Natural killer cell (primary cell): ENCODE measurements at regions not wholly inside any gene's neighbourhood (a gene's known extent, or its start where the extent isn't known, plus 50 kb on each side); places are given as distances from the start of the nearest gene placed in this dataset.

ENCODE experiments used
- ATAC-seq, 3 donors: fragments of 150-1000 bp in 2 of 3; fragments of 200-7000 bp in 1 of 3; cut with Tn5 transposase; 1 replicate in 1 of 3; 2 replicates in 2 of 3; pipeline ENCODE4 v1.10.0; 2021; ENCODE audit warnings: mild to moderate bottlenecking in 2 of 3, moderate library complexity in 2 of 3
- DNase-seq, 2 donors: peaks; one replicate each; pipeline versions ENCODE4 v3.0.0 to v3.0.0-alpha.2; 2013 to 2021; ENCODE audit warnings: mixed read lengths in 1 of 2
- H3K27ac ChIP-seq: one replicate; pipeline ENCODE4 v1.5.1; 2013; ENCODE audit warnings: mild to moderate bottlenecking, low read length
- H3K27me3 ChIP-seq: one replicate; pipeline ENCODE4 v1.6.1; 2013; ENCODE audit warnings: low read length; ENCODE audit not compliant: control insufficient read depth, insufficient read depth
- H3K36me3 ChIP-seq: one replicate; pipeline ENCODE4 v1.6.1; 2013; ENCODE audit warnings: low read length; ENCODE audit not compliant: control insufficient read depth, insufficient read depth
- H3K4me1 ChIP-seq: one replicate; pipeline ENCODE4 v1.6.1; 2013; ENCODE audit warnings: low read length; ENCODE audit not compliant: control insufficient read depth, insufficient read depth
- H3K4me3 ChIP-seq: one replicate; pipeline ENCODE4 v1.5.1; 2013; ENCODE audit warnings: low read length
- H3K9me3 ChIP-seq: one replicate; pipeline ENCODE4 v1.6.1; 2013; ENCODE audit warnings: low read length; ENCODE audit not compliant: control insufficient read depth, insufficient read depth
- H3K27ac Mint-ChIP-seq, 2 donors: one replicate each; pipeline ENCODE4 v1.8.0; 2022; ENCODE audit warnings: mild to moderate bottlenecking in 2 of 2, mixed read lengths in 2 of 2, moderate library complexity in 1 of 2
- H3K27me3 Mint-ChIP-seq, 2 donors: one replicate each; pipeline ENCODE4 v1.8.0; 2022; ENCODE audit warnings: low read depth in 2 of 2, mixed read lengths in 2 of 2
- H3K36me3 Mint-ChIP-seq: one replicate; pipeline ENCODE4 v1.8.0; 2022; ENCODE audit warnings: mixed read lengths
- H3K4me1 Mint-ChIP-seq, 2 donors: one replicate each; pipeline ENCODE4 v1.8.0; 2022; ENCODE audit warnings: mixed read lengths in 2 of 2
- H3K4me3 Mint-ChIP-seq: one replicate; pipeline ENCODE4 v1.8.0; 2022; ENCODE audit warnings: mild to moderate bottlenecking, moderate library complexity, mixed read lengths
- H3K9me3 Mint-ChIP-seq, 2 donors: one replicate each; pipeline ENCODE4 v1.8.0; 2022; ENCODE audit warnings: mixed read lengths in 2 of 2
- WGBS: methylation state at CpG from one replicate; pipeline ENCODE4 v1.1.7; 2013; ENCODE audit warnings: missing lambda C conversion rate; ENCODE audit not compliant: insufficient coverage; 5-methylcytosine and 5-hydroxymethylcytosine counted together
- intact Hi-C: fragments of 100-400 bp; cut with micrococcal nuclease; formaldehyde crosslinking; loops from one replicate; pipeline ENCODE4 v1.14.2; 2022
- TF ChIP-seq, protein P1 (sequence below): fragments of 200-600 bp; IDR thresholded peaks from one replicate; pipeline ENCODE4 v1.8.0; 2022; ENCODE audit warnings: antibody characterized with exemption

DNA sequence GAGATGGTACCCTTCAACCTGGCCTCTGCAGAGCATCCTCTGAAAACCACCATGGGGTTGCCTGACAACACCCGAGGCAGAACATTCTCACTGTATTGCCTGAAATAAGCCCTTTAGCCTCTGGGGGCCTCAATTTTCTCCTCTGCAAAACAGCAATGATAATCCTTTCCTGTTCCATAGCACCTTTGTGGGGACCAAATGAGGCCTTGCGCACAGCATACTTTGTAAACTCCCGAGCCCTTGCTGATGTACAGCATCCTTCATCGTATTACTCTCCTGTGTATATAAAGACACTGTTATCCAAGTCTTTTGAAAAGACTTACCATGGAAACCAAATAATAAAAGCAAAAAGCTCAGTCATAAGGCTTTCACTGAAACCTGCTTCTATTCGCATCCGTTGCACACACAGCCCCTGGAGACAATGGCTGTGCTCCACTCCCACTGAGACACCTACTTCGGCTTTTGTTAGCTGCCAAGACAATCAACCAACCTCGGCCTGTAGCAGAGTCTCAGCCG is 276.0 kb downstream of the FOXO1 start:
- no peaks in the 10 kb centered on the region for H3K9me3 ChIP-seq
- ATAC-seq (no peak), DNase-seq (no peak)
- WGBS, result 89% methylated on average over 9 of the region's 9 CpGs
- peak overlapping the region; percentile 55 for H3K4me3 Mint-ChIP-seq
- TF ChIP-seq, protein P1, sequence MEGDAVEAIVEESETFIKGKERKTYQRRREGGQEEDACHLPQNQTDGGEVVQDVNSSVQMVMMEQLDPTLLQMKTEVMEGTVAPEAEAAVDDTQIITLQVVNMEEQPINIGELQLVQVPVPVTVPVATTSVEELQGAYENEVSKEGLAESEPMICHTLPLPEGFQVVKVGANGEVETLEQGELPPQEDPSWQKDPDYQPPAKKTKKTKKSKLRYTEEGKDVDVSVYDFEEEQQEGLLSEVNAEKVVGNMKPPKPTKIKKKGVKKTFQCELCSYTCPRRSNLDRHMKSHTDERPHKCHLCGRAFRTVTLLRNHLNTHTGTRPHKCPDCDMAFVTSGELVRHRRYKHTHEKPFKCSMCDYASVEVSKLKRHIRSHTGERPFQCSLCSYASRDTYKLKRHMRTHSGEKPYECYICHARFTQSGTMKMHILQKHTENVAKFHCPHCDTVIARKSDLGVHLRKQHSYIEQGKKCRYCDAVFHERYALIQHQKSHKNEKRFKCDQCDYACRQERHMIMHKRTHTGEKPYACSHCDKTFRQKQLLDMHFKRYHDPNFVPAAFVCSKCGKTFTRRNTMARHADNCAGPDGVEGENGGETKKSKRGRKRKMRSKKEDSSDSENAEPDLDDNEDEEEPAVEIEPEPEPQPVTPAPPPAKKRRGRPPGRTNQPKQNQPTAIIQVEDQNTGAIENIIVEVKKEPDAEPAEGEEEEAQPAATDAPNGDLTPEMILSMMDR, result no peak
- peaks cover 0 to 2% of the 10 kb centered on the region in 2 donors for H3K9me3 Mint-ChIP-seq
- no peaks in the 10 kb centered on the region for H3K27me3 Mint-ChIP-seq
- H3K4me3 ChIP-seq, result no peak overlapping the region
- H3K27me3 ChIP-seq, result no peaks in the 10 kb centered on the region
- no peaks in the 10 kb centered on the region for H3K36me3 Mint-ChIP-seq
- no peaks in the 10 kb centered on the region for H3K36me3 ChIP-seq
- peaks cover 29% of the 10 kb centered on the region for H3K4me1 ChIP-seq
- H3K4me1 Mint-ChIP-seq, result peaks cover 45 to 52% of the 10 kb centered on the region in 2 donors
- H3K27ac Mint-ChIP-seq, result peak overlapping the region; percentile 70 to 78
- intact Hi-C loops, result no loop called here
- no peak overlapping the region for H3K27ac ChIP-seq

DNA sequence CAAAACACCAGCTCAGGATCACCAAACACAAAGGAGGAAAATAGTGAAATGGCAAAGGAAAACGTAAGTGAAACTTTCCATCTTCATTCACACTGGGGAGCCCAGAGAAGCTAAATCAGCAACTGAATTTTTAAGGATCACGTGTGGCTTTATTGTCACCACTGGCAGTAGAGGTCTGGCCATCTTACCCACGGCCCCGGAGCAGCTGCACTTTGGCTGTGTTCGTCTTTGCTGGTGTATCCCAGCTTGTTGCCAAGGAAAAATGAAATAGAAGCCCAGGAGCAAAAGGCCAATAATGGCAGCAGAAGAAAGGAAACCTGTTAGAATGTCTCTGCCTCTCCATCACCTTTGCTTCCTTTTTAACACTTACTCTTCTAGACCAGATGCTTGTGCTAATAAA is 274.7 kb downstream of the FOXO1 start:
- ATAC-seq (no peak), DNase-seq (no peak)
- intact Hi-C loops, result no loop called here
- Mint-ChIP-seq H3K36me3 (no peaks in the 10 kb centered on the region), H3K9me3 (peaks cover 0 to 2% of the 10 kb centered on the region in 2 donors), H3K27ac (no peak overlapping the region), H3K4me1 (peaks cover 41 to 43% of the 10 kb centered on the region in 2 donors), H3K4me3 (no peak overlapping the region), H3K27me3 (no peaks in the 10 kb centered on the region)
- Histone ChIP-seq H3K4me3 (no peak overlapping the region), H3K27ac (no peak overlapping the region), H3K4me1 (peaks cover 29% of the 10 kb centered on the region), H3K36me3 (no peaks in the 10 kb centered on the region), H3K9me3 (no peaks in the 10 kb centered on the region), H3K27me3 (no peaks in the 10 kb centered on the region)
- 98% methylated on average over 5 of the region's 5 CpGs for WGBS
- TF ChIP-seq, protein P1, result no peak

DNA sequence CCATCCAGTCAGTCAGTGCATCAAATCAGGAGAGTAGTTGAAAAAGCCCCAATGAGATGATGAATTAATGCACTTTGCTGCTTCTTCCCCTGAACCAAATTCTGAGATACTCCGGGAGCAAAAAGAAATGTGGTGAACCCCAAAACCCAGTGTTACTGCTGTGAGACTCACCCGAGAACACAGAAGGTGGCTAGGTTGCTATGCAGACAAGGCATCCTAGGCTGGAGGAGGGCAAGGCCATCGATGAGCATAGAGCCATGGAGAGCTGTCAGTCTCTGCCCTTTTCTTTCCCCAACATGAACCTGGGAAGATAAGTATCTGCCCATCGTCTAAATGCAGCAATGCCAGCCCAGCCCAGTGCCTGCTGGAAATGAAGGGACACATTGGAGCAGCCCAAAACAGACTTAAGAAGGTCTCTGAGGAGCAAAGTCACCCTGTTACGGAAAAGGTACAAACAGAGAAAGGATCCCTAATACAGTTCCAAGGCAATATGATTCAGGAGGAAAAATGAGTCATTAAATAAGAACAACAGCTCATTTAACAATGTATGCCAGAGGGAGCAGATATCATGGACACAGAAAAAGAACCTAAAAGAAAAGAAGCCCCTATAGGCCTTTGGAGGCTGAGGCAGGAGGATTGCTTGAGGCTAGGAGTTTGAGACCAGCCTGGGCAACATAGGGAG is 272.0 kb downstream of the FOXO1 start:
- Histone ChIP-seq H3K27ac (no peak overlapping the region), H3K4me3 (no peak overlapping the region), H3K27me3 (no peaks in the 10 kb centered on the region), H3K9me3 (no peaks in the 10 kb centered on the region), H3K4me1 (peaks cover 11% of the 10 kb centered on the region), H3K36me3 (no peaks in the 10 kb centered on the region)
- Mint-ChIP-seq H3K9me3 (no peaks in the 10 kb centered on the region), H3K4me1 (peaks cover 18 to 21% of the 10 kb centered on the region in 2 donors), H3K36me3 (no peaks in the 10 kb centered on the region), H3K27ac (peak overlapping the region; percentile 58 to 65), H3K27me3 (no peaks in the 10 kb centered on the region), H3K4me3 (no peak overlapping the region)
- TF ChIP-seq, protein P1, result no peak
- peak; percentile 35 to 64 (median 40) for ATAC-seq
- 63% methylated on average over 5 of the region's 5 CpGs for WGBS
- peak in 1 of 2 donors; percentile 44 for DNase-seq
- intact Hi-C loops, result no loop called here

DNA sequence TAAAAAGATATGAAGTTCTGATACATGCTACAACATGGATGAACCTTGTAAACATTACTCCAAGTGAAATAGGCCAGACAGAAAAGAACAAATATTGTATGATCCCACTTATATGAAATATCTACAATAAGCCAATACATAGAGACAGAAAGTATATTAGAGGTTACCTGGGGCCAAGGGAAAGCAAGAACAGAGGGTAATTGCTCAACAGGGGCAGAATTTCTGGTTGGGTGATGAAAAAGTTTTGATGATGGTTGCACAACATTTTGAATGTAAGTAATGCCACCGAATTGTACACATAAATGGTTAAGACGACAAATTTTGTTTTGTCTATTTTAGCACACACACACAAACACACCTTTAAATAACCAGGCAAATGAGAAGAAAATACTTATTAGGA is 268.4 kb downstream of the FOXO1 start:
- DNase-seq (no peak), ATAC-seq (no peak)
- TF ChIP-seq, protein P1, result no peak
- Mint-ChIP-seq H3K4me1 (peaks cover 21 to 24% of the 10 kb centered on the region in 2 donors), H3K27me3 (no peaks in the 10 kb centered on the region), H3K27ac (no peak overlapping the region), H3K4me3 (no peak overlapping the region), H3K36me3 (no peaks in the 10 kb centered on the region), H3K9me3 (no peaks in the 10 kb centered on the region)
- Histone ChIP-seq H3K9me3 (no peaks in the 10 kb centered on the region), H3K27me3 (no peaks in the 10 kb centered on the region), H3K27ac (no peak overlapping the region), H3K4me1 (peaks cover 14% of the 10 kb centered on the region), H3K4me3 (no peak overlapping the region), H3K36me3 (no peaks in the 10 kb centered on the region)
- no CpG with 5 or more reads among the region's 2 CpGs for WGBS
- intact Hi-C loops, result no loop called here
